ENCODE measurements at regions not wholly inside any gene's neighbourhood (a gene's known extent, or its start where the extent isn't known, plus 50 kb on each side); places are given as distances from the start of the nearest gene placed in this dataset.

GRCh38 chr6:7671581-7671980 lies 54.3 kb upstream of the BMP6 start:
- H3K4me3 ChIP-seq: no peak overlapping the region
- ATAC-seq (no peak), DNase-seq (no peak)
- peaks cover 0 to 17% (median 11%) of the 10 kb centered on the region in 9 donors for H3K4me1 ChIP-seq
- peaks cover 0 to 27% (median 18%) of the 10 kb centered on the region in 7 donors for H3K27me3 ChIP-seq
- H3K9me3 ChIP-seq: no peaks in the 10 kb centered on the region
- TF ChIP-seq CTCF (IDR thresholded peaks at IDR 0.05): no peak
- no peak overlapping the region for H3K27ac ChIP-seq
- 86 to 88% methylated on average over 3 of the region's 3 CpGs for WGBS, 2 donors
- H3K36me3 ChIP-seq: no peaks in the 10 kb centered on the region
- intact Hi-C loops (cut with DNase I): no loop called here

- peaks cover 0 to 27% (median 23%) of the 10 kb centered on the region in 7 donors for H3K27me3 ChIP-seq
- H3K4me1 ChIP-seq: peaks cover 0 to 17% (median 11%) of the 10 kb centered on the region in 9 donors
- peak in 3 of 8 donors; percentile 14 to 40 (median 24) for ATAC-seq
- H3K9me3 ChIP-seq: no peaks in the 10 kb centered on the region
- no peak overlapping the region for H3K27ac ChIP-seq
- H3K4me3 ChIP-seq: peak overlapping the region in 7 of 10 donors; percentile 7 to 34 (median 24)
- H3K36me3 ChIP-seq: no peaks in the 10 kb centered on the region
- 66 to 70% methylated on average over 20 of the region's 20 CpGs for WGBS, 2 donors
- intact Hi-C loops (cut with DNase I): no loop called here
- DNase-seq: no peak
- TF ChIP-seq CTCF (IDR thresholded peaks at IDR 0.05): no peak
Measured at GRCh38 chr6:7672066-7673062, 53.5 kb upstream of the BMP6 start.

GRCh38 chr6:7673063-7673536 lies 52.8 kb upstream of the BMP6 start:
- TF ChIP-seq CTCF (IDR thresholded peaks at IDR 0.05): peak in 3 of 9 donors; percentile 23 to 26 (median 26)
- Histone ChIP-seq H3K36me3 (no peaks in the 10 kb centered on the region), H3K4me1 (peaks cover 0 to 17% (median 11%) of the 10 kb centered on the region in 9 donors), H3K9me3 (no peaks in the 10 kb centered on the region), H3K27ac (no peak overlapping the region), H3K27me3 (peaks cover 0 to 34% (median 26%) of the 10 kb centered on the region in 7 donors), H3K4me3 (peak overlapping the region in 9 of 10 donors; percentile 7 to 34 (median 17))
- intact Hi-C loops (cut with DNase I): no loop called here
- ATAC-seq (peak; percentile 52 to 90 (median 83)), DNase-seq (peak; percentile 43 to 49)
- 5 to 10% methylated on average over 16 of the region's 16 CpGs for WGBS, 2 donors

- Histone ChIP-seq H3K27ac (no peak overlapping the region), H3K9me3 (no peaks in the 10 kb centered on the region), H3K36me3 (no peaks in the 10 kb centered on the region), H3K4me3 (no peak overlapping the region), H3K4me1 (peaks cover 0 to 17% (median 11%) of the 10 kb centered on the region in 9 donors), H3K27me3 (peaks cover 0 to 43% (median 27%) of the 10 kb centered on the region in 7 donors)
- DNase-seq (no peak), ATAC-seq (no peak)
- TF ChIP-seq CTCF (IDR thresholded peaks at IDR 0.05): no peak
- intact Hi-C loops (cut with DNase I): no loop called here
- WGBS, 2 donors: 57 to 75% methylated on average over 6 of the region's 6 CpGs
Measured at GRCh38 chr6:7674291-7674690, 51.6 kb upstream of the BMP6 start.
